ENCODE measurements at regions not wholly inside any gene's neighbourhood (a gene's known extent, or its start where the extent isn't known, plus 50 kb on each side); places are given as distances from the start of the nearest gene placed in this dataset.
"Not testable (repeated sequence)": the region's sequence is repeated elsewhere in the genome, so short reads cannot be mapped to it uniquely, and the experiment has no call there.

GRCh38 chr9:106119176-106119575 is 424.8 kb downstream of the TMEM38B start:
- DNase-seq = no peak

DNA sequence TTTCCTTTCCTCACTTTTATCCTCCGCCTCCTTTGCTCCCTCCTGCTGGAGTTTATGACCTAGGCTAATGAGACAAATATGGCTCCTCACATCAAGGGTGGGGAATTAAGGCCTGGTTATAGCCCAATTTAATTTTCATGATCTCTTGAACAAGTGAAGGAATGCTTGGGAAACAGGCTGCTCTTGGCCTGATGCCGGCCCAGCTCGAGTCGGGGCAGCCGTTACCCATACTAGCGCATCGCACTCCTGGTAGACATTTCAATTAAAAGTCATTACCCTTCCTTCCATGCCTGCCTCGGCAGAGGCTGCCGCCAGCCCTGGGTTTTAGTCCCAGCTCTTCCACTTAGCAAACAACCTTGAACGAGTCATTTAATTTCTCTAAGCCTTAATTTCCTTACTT is 425.7 kb downstream of the TMEM38B start:
- DNase-seq = no peak

DNA sequence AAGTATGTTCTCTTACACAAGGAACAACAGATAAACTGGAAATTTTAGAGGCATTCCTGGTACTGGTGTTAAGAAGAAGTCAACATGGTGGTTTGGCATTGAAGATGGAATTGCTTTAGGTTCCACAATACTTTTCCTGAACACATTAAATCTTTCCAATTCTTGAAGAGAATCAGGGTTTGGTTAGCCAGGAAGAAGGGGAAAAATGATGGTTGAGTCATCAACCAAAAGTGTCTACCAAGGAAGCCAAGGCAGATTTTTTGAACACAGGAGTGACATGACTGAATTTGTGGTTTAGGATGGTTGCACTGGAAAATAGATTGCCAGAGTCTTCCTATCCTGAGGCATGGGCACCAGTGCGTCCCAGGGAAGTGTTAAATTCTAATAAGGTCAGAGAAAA is 433.4 kb downstream of the TMEM38B start:
- DNase-seq = no peak

DNA sequence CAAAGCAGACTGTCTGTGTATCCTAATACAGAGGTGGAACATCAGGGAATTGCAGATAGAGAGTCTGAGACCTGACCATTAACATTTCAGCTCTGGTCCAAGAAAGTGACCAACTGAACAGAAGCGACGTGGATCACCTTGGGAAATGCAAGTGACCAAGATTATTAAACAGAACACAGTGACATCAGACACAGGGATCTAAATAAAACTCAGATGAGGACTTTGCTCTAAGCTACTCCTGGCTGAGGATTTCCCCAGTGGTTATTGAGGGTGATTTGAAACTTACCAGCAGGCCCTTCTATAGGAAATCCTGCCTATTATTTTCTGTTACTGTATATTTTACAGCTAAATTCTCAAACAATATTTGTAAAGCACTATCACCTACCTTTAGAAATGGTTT is 436.0 kb downstream of the TMEM38B start:
- no peak for DNase-seq

DNA sequence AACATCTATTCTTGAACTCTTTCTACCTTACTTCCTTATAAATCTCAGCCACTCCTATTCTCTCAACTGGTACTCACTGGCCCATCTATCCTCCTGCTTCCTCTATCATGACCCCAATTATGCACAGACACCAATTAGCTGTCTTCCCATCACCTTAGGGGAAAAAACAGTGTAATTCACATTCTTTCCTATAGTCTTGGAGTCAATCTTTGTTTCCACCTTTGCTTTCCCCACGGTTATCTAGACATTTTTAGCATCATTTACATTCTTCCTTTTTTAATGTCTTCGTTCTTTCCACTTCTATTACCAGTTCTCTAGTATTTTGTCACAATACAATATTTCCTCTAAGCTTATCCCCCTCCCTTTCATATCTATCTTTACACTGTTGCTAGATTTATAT is 449.4 kb downstream of the TMEM38B start:
- no peak for DNase-seq

GRCh38 chr9:106146066-106146840 is 451.9 kb downstream of the TMEM38B start:
- DNase-seq = no peak

- DNase-seq = no peak
Observed at GRCh38 chr9:106146886-106147285, 452.5 kb downstream of the TMEM38B start.

DNA sequence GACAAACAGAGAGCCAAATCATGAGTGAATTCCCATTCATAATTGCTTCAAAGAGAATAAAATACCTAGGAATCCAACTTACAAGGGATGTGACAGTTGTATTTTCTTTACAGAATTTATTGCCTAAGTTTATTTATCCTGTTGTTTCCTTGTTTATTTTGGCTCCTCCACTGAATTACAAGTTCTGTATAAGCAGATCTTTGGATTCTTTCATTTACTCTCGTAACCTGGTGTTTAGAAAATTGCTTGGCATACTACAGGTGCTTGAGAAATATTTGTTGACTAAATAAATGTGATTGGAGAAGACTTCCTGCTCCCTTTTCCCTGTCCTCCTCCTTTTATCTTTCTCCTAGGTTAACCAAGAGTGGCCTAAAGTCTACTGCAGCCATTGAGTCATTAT is 455.6 kb downstream of the TMEM38B start:
- no peak for DNase-seq

DNA sequence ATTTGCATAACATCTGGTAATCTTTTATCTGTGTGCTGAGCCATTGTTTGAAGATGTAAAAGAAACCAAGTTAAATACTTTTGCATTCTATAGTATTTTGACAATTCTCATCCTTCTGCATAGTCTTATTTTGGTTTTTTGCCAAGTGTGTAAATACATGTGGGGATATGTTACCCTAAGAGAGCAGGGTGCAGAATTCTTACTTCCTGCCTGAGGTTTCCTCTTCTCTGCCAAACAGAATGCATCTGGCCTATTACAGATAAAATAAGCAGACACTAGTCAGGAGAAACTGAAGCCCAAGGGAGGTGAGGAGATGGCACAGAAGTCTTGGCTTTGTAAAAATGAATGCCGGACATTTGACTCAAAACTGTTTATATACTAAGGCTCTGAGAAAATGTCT is 462.1 kb downstream of the TMEM38B start:
- DNase-seq = no peak

DNA sequence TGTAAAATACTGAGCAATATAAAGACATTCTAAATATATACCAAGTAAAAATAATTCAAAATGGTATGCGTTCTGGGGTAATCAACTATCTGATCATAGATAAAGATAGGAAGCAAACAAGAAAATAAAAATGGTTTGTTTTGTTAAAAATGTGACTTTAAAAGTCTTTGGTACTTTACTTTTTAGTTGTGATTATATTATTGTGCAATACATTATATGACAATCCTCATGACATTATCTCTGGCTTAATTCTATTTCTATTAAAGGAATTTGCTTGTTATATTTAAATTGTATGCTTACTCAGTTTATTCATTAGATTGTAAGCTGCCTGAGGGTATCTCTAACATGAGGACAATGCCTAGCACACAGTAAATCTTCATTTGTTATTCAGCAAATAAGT is 477.9 kb downstream of the TMEM38B start:
- no peak for DNase-seq

GRCh38 chr9:106174346-106174745 is 480.0 kb downstream of the TMEM38B start:
- no peak for DNase-seq

DNA sequence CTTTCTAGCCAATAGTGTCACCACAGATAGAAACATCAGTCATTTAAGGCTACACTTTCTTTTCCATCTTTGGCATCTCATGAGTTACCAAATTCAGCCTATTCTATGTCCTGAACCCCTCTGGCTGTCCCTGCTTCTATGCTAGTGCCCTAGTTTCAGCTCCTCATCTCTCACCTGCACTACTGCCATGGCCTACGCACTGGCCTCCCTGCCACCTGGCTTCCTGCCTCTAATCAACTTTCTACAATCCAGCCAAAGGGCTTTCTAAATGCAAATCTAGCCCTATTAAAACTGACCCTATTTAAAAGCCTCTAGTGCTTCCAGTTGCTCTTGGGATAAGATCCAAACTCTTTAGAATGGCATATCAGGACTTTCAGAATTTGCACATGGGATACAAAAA is 482.9 kb downstream of the TMEM38B start:
- DNase-seq = no peak

GRCh38 chr9:106179191-106179590 is 484.9 kb downstream of the TMEM38B start:
- no peak for DNase-seq

DNA sequence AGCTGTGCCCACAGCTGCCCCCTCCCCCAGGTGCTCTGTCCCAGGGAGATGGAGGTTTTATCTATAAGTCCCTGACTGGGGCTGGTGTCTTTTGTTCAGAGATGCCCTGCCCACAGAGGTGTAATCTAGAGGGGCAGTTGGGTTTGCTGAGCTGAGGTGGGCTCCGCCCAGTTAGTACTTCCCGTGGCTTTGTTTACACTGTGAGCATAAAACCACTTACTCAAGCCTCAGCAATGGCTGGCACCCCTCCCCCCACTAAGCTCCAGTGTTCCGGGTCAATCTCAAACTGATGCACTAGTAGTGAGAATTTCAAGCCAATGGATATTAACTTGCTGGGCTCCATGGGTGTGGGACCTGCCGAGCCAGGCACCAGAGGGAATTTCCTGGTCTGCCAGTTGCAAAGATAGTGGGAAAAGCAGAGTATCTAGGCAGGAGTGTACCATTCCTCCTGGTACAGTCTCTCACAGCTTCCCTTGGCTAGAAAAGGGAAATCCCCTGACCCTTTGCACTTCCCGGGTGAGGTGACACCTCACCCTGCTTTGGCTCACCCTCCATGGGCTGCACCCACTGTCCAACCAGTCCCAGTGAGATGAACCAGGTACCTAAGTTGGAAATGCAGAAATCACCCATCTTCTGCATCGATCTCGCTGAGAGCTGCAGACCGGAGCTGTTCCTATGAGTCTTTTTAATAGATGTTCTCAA is 509.6 kb downstream of the TMEM38B start:
- peak; percentile 89 for DNase-seq

DNA sequence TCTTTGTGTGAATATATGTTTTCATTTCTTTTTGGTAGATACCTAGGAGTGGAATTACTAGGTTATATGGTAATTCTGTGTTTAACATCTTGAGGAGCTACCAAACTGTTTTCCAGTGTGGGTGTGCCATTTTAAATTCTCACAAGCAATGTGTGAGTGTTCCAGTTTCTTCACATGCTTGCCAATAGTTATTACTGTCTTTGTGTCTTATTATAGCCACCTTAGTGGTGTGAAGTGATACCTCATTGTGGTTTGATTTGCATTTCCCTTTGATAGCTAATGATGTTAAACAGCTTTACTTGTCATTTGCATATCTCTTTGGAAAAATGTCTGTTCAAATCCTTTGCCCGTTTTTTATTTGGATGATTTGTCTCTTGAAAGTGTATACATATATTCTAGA is 513.0 kb downstream of the TMEM38B start:
- no peak for DNase-seq

GRCh38 chr9:106218427-106218826 is 524.1 kb downstream of the TMEM38B start:
- no peak for DNase-seq

DNA sequence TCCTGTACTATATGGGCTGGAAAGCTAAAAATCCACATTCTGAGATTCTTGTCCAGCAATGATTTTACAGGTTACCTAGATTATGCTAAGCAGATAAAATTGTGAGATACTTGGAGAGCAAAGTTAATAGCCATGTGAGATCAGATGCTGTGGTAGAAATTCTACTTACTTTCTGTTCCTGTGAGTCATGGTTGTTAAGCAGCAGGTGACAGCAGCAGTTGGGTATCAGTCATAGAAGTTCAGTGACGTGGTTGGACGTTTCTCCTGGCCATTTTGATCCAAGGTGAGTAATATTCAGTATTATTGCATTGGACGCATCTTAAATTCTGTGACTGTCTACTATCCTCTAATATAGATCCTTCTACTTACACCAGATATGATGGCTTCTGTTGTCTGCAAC is 524.5 kb downstream of the TMEM38B start:
- no peak for DNase-seq

GRCh38 chr9:106220415-106220814 is 526.1 kb downstream of the TMEM38B start:
- no peak for DNase-seq

DNA sequence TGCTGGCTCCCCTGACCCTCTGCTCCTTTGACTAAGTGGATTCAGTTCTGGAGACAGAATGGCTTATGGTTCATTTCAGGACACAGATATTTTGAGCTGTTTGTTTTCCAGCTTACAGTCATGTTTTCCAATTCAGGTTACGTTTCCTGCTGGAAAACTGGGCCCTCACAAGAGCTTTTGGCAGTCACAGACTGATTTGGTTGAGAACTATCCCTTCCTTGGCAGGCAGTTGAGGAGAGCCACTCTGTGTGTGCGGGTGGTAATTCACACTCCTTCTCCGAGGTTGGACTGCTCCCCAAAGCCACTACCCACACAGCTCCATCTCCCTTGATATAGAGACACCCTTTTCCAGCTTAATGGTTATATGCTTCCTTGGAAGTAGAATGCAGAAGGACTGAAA is 534.5 kb downstream of the TMEM38B start:
- DNase-seq = no peak

GRCh38 chr9:106233116-106233515 is 538.8 kb downstream of the TMEM38B start:
- no peak for DNase-seq

- DNase-seq = not testable (repeated sequence)
Observed at GRCh38 chr9:106260908-106261307, 566.6 kb downstream of the TMEM38B start.

GRCh38 chr9:106277966-106278365 is 583.6 kb downstream of the TMEM38B start:
- DNase-seq = no peak

DNA sequence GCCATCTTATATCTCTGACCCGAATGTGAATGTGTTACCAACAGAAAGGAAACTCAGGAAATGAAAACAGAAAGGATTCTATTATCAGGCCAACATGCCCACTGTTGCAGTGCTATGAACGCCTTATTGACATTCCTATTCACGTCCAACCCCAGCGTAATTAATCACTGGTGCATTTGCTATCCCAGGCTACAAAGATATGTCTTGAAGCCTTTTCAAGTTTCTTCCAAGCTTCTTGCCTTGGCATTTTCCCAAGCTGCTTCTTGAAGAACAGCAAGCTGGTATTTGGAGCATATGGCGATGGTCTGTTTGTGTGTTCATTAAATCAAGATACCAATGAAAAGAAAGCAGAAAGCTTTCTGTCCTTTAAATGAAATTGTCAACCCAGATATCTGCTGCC is 579.2 kb upstream of the ZNF462 start:
- DNase-seq = no peak

- DNase-seq = no peak
Observed at GRCh38 chr9:106284296-106284695, 578.7 kb upstream of the ZNF462 start.

DNA sequence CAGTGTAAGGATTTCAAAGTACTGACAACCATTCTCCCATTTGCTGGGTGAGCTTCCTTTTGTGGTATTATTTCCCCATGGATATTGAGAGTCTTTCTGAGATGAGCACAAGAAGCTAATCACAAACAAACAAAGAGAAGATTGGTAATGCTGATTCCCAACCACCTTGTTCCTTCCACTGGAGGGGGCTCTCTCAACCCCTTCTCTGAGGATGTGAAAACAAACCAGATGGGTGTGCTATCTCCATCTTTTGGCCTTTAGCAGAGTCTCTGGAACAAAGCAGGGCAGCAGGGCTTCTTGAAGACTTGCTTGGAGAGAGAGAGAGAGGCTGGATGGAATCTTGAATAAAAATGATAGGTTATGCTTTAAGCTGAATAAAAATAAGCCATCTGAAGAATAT is 576.7 kb upstream of the ZNF462 start:
- no peak for DNase-seq

Measured in NCI-H748 treated with DMSO at 0.1 percent for 48 hours (cell line).